Chondrocyte (in vitro differentiated cells): ENCODE measurements at regions not wholly inside any gene's neighbourhood (a gene's known extent, or its start where the extent isn't known, plus 50 kb on each side); places are given as distances from the start of the nearest gene placed in this dataset.

Source experiments
- DNase-seq: peaks from one replicate; pipeline ENCODE4 v3.0.0; 2021; ENCODE audit warnings: mixed read lengths, low spot score
- H3K27ac Mint-ChIP-seq: one replicate; pipeline ENCODE4 v1.8.0; 2021; ENCODE audit warnings: mild to moderate bottlenecking, moderate library complexity, mixed read lengths; ENCODE audit not compliant: unreplicated experiment
- H3K27me3 Mint-ChIP-seq: 2 replicates; pipeline ENCODE4 v1.8.0; 2021; ENCODE audit warnings: low read depth, mixed read lengths
- H3K36me3 Mint-ChIP-seq: 2 replicates; pipeline ENCODE4 v1.8.0; 2021; ENCODE audit warnings: low read depth, mixed read lengths
- H3K4me1 Mint-ChIP-seq: 2 replicates; pipeline ENCODE4 v1.8.0; 2021; ENCODE audit warnings: low read depth, mild to moderate bottlenecking, mixed read lengths
- H3K4me3 Mint-ChIP-seq: one replicate; pipeline ENCODE4 v1.8.0; 2021; ENCODE audit warnings: mild to moderate bottlenecking, moderate library complexity, mixed read lengths; ENCODE audit not compliant: unreplicated experiment
- H3K9me3 Mint-ChIP-seq: 2 replicates; pipeline ENCODE4 v1.8.0; 2021; ENCODE audit warnings: low read depth, mixed read lengths
- CTCF ChIP-seq: fragments of 200-600 bp; sonication (generic); IDR thresholded peaks from 2 replicates; pipeline ENCODE4 v1.5.0; 2021; ENCODE audit warnings: antibody characterized with exemption, mild to moderate bottlenecking, moderate library complexity

- DNase-seq: no peak
- no peak overlapping the region for H3K4me3 Mint-ChIP-seq
- peaks cover 38% of the 10 kb centered on the region for H3K4me1 Mint-ChIP-seq
- no peak for TF ChIP-seq CTCF
- H3K27ac Mint-ChIP-seq: no peak overlapping the region
- no peaks in the 10 kb centered on the region for H3K27me3 Mint-ChIP-seq
- no peaks in the 10 kb centered on the region for H3K36me3 Mint-ChIP-seq
- no peaks in the 10 kb centered on the region for H3K9me3 Mint-ChIP-seq
These were observed 140.8 kb upstream of the ZNF462 start for GRCh38 chr9:106722051-106722753.

- Mint-ChIP-seq H3K27ac (peak overlapping the region; percentile 10), H3K4me1 (peaks cover 23% of the 10 kb centered on the region), H3K27me3 (no peaks in the 10 kb centered on the region), H3K36me3 (no peaks in the 10 kb centered on the region), H3K9me3 (no peaks in the 10 kb centered on the region), H3K4me3 (no peak overlapping the region)
- no peak for DNase-seq
- no peak for TF ChIP-seq CTCF
These were observed 139.0 kb upstream of the ZNF462 start for GRCh38 chr9:106723926-106724325.

- H3K4me1 Mint-ChIP-seq: peaks cover 16% of the 10 kb centered on the region
These were observed 138.4 kb upstream of the ZNF462 start for GRCh38 chr9:106724566-106724965.

GRCh38 chr9:106726070-106726815, 136.7 kb upstream of the ZNF462 start:
- no peaks in the 10 kb centered on the region for H3K36me3 Mint-ChIP-seq
- DNase-seq: no peak
- no peak for TF ChIP-seq CTCF
- H3K4me1 Mint-ChIP-seq: peaks cover 15% of the 10 kb centered on the region
- H3K27me3 Mint-ChIP-seq: no peaks in the 10 kb centered on the region
- no peak overlapping the region for H3K4me3 Mint-ChIP-seq
- no peak overlapping the region for H3K27ac Mint-ChIP-seq
- H3K9me3 Mint-ChIP-seq: no peaks in the 10 kb centered on the region

More at GRCh38 chr9:106724566-106724965, 138.4 kb upstream of the ZNF462 start:
- Mint-ChIP-seq H3K27me3 (no peaks in the 10 kb centered on the region), H3K9me3 (no peaks in the 10 kb centered on the region), H3K4me3 (no peak overlapping the region), H3K27ac (peak overlapping the region; percentile 63), H3K36me3 (no peaks in the 10 kb centered on the region)
- no peak for TF ChIP-seq CTCF
- DNase-seq: no peak

- H3K9me3 Mint-ChIP-seq: no peaks in the 10 kb centered on the region
- H3K36me3 Mint-ChIP-seq: no peaks in the 10 kb centered on the region
- no peak overlapping the region for H3K4me3 Mint-ChIP-seq
- no peaks in the 10 kb centered on the region for H3K27me3 Mint-ChIP-seq
- H3K4me1 Mint-ChIP-seq: peaks cover 15% of the 10 kb centered on the region
- TF ChIP-seq CTCF: no peak
- DNase-seq: no peak
- H3K27ac Mint-ChIP-seq: no peak overlapping the region
These were observed 135.0 kb upstream of the ZNF462 start for GRCh38 chr9:106727969-106728368.
